GM23248 (cell line): ENCODE measurements at regions not wholly inside any gene's neighbourhood (a gene's known extent, or its start where the extent isn't known, plus 50 kb on each side); places are given as distances from the start of the nearest gene placed in this dataset.

Experiments
- EZH2 ChIP-seq: fragments of 200-600 bp; sonication (generic); IDR thresholded peaks from 2 replicates; pipeline ENCODE4 v1.6.1; 2018; ENCODE audit warnings: antibody characterized with exemption, mild to moderate bottlenecking; ENCODE audit not compliant: insufficient read depth, poor library complexity, severe bottlenecking
- EZH2phosphoT487 ChIP-seq: fragments of 200-600 bp; sonication (generic); IDR thresholded peaks from 2 replicates; pipeline ENCODE4 v1.6.1; 2018; ENCODE audit warnings: antibody characterized with exemption, moderate library complexity, mild to moderate bottlenecking, low read depth; ENCODE audit not compliant: insufficient read depth

GRCh38 chr1:244760471-244760870 lies 75.0 kb upstream of the COX20 start:
- TF ChIP-seq EZH2: no peak
- TF ChIP-seq EZH2phosphoT487: no peak
